DMS153 treated with DMSO at 0.1 percent for 48 hours (cell line): ENCODE measurements at regions not wholly inside any gene's neighbourhood (a gene's known extent, or its start where the extent isn't known, plus 50 kb on each side); places are given as distances from the start of the nearest gene placed in this dataset.

ENCODE experiments used
- DNase-seq: peaks from one replicate; lab custom pipeline; 2025; ENCODE audit not compliant: unreplicated experiment; lab: John Stamatoyannopoulos, UW

GRCh38 chr14:53896726-53897125 lies 59.9 kb downstream of the BMP4 start:
- DNase-seq = no peak

DNA sequence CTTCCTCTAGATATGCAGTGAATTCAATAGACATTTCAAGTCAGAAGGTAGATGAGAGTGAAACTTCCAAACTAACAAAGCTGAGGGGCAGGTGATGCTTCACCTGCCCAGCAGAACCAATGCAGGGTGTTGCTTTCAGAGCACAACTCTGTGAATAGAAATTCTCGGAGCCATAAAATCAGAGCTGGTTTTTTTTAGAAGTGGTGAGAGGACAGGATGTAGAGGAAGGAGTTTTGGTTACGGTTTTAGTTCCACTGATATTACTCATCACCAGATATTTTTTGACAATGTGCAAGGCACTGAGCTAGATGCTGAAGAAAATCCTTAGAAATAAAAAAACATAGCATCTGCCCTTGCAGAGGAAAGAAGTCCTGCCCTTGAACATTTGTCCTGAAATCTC lies 62.2 kb downstream of the BMP4 start:
- no peak for DNase-seq

- no peak for DNase-seq
Observed at GRCh38 chr14:53893374-53893773, 63.3 kb downstream of the BMP4 start.

DNA sequence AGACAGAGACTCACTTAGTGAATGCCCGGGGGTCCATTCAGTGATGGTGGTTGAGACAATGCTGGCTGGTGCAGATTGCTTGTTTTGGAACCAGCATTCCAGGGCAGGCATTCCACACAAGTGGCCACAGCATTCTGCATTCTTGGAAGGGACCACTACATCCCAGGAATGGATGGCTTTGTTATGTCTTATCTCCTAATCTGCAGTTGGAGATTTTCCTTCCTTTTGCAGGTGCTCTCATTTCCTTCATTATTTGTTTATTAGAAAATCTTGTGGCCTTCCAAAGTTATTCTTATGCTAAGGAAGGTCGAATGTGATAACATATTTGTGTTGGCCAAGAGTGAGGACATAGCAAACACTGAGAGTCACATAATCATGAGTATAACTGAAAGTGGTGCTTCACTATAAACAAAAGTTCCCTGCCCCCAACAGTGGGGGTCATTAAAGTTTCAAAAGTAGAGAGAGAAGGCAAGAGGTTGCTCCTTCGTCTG lies 66.0 kb downstream of the BMP4 start:
- no peak for DNase-seq

- DNase-seq = no peak
Observed at GRCh38 chr14:53888535-53889386, 67.9 kb downstream of the BMP4 start.

DNA sequence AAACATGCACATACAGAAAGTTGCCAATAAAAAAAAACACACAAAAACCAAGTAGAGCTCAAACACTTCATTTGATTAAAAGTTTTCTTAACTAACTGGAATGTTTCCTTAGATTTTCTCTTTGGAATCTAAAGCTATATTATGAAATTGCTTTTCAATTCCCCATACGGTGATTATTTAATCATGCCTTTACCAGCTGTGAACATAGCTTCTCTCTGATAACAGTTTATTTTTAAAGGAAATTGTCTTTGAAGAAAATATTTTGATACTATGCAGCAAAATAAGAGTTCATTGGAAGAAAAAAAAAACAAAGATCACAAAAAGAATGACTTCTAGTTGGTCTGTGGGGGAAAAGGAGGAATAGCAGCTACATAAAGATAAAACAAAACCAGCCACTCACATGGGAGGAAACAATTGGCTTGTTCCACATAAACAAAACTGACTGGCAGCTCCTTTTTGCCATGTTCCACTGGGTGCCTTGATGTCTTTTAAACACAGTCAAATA lies 71.4 kb downstream of the BMP4 start:
- no peak for DNase-seq

DNA sequence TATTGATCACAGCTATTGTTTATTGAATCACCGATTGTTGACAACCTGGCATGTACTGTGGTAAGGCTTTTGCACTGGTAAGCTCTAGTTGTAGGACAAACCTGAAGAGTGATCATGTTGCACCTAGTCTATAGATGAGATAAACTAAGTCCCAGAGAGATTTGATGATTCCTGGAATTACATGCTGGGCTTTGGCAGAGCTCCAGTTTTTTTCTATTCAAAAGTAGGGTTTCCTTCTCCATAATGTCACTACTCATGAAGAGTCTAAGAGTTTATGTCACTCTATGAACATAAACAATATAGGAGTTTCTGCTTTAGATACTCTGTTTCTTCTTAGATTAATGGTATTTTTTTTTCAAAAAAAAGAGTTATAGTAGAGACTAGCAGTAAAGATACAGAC lies 72.0 kb downstream of the BMP4 start:
- no peak for DNase-seq

DNA sequence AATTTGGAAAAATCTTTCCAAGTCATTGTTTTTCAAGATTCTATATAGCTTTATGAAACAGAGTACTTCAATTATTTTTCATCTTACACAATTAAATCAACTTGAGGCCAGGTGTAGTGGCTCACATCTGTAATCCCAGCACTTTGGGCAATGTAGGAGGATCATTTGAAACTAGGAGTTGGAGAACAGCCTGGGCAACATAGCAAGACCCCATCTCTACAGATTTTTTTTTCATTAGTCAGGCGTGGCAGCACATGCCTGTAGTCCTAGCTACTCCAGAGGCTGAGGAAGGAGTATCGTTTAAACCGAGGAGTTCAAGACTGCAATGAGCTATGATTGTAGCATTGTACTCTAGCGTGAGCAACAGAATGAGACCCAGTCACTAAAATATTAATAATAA lies 72.9 kb downstream of the BMP4 start:
- no peak for DNase-seq

- DNase-seq = no peak
Observed at GRCh38 chr14:53882684-53883083, 73.9 kb downstream of the BMP4 start.

GRCh38 chr14:53881921-53882320 lies 74.7 kb downstream of the BMP4 start:
- DNase-seq = no peak

GRCh38 chr14:53881161-53881871 lies 75.3 kb downstream of the BMP4 start:
- DNase-seq = no peak

- DNase-seq = no peak
Observed at GRCh38 chr14:53880761-53881160, 75.9 kb downstream of the BMP4 start.

DNA sequence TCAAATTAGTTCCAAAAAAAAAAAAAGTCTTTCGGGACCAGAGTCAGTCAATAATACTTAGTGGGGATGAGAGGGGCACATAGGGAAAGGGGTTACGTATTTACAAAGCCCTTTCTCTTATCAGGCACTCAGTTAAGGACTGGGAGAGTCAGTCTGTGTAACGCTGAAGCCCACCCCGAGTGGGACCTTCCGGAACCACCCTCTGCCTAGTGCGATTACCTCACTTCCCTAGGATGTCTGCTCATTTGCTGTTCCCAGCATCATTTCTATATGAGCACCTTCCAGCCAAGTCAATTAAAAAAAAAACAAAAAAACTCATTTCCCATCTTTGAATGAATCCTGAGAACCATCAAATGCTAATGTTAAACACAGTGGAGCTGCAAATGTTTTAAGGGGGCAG lies 76.9 kb downstream of the BMP4 start:
- no peak for DNase-seq

DNA sequence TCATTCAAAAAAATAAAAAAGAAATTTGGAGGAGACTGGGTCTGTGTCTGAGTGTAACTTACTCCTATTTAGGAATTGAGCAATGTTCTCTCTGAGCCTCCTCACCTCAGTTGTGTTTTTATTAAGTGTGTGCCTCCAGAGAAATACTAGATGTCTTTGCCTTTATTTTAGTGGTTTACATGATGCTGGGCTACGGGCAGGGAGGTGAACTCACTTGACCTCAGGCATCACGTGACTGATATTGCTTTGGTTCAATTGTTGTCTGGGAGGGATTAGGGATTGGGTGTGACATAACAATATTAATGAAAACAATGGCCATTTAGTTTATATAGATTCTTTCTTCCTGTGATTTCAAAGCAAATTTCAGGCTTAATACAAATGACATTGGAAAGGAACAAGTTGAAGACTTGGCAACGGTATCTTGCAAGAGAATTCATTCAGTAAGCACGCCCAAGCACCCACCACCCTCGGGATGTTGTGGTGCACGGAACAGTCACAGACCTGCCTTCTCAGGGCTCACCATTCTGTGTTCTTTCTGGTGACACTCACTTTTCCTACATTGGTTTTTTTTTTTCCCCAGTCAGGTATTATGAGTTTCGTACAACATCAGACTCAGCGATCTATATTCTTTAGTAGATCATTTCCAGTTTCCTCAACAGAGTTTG lies 77.5 kb downstream of the BMP4 start:
- DNase-seq = no peak

DNA sequence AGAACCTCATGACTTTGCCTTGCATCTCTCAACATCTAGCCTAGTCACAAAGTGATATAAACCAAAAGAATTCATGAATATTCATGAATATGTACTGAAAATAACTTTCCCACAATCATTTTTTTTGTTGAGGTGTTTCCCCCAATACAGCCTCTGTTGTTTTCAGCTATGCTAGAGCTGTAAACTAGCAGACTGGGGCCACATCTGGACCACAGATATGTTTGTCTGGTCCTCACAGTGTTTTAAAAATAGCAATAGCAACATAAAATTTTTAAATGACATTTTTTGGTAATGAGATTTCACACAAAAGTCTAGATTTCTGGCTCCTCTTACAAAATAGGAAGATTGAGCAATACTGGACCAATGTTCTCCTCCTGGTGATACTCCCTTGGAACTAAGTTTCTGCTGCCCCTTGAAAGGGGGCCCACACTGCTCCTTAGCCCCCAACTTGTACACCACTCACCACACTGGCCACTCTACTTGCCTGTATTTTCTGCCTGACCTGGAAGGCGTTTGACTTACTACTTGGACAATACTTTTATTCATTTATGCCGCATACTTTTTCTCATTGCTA lies 81.2 kb downstream of the BMP4 start:
- no peak for DNase-seq

GRCh38 chr14:53874704-53875103 lies 81.9 kb downstream of the BMP4 start:
- no peak for DNase-seq

DNA sequence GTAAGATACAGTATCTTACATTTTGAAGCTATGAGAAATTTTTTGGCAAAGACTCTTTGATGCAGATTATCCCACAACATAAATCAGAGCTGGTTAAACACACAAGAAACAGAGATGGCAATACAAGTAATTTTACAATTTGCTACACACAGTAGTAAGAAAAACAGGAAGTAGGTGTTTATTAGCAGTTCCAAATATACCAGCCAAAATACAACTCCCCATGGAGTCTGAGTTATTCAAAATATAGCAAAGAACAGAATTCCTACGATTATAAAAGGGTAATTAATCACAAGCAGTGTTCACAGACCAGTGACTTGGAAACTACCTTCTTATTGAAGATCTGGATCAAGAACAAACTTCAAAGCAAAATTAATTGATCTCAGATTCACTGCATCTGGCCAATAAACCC lies 83.9 kb downstream of the BMP4 start:
- DNase-seq = no peak

DNA sequence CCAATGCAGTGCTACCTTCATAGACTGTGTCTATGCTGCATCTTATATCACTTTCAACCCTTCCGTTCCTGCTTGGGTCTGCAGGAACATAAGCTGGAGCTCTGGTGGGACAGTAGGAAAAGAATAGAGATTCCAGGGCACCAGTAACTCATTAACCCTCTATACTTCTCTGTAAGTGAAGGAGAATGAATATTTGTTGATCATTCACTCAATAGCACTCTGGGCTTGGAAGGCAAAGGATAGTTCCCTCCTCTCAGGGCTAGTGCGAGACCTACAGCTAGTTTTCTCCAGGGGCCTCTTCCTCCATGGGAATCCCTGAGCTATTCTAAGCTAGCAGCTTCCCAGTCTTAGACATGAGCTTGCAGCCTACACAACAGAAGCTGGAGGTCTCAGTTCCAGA lies 84.7 kb downstream of the BMP4 start:
- DNase-seq = no peak

DNA sequence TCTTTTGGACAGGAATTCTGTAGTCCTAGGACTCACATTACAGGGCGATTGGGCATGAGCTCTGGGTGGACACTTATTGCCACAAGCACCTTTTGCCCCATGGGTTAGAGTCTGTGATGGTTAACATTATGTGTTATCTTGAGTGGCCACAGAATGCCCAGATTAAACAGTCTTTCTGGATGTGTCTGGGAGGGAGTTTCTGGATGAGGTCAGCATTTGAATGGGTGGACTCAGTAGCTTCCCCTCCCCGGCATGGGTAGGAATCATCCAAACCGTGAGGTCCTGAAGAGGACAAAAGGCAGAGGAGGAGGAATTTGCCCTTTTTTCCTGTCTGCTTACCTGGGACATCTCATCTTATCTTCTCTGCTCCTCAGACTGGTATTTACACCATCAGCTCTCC lies 85.6 kb downstream of the BMP4 start:
- no peak for DNase-seq

GRCh38 chr14:53865711-53866110 lies 90.9 kb downstream of the BMP4 start:
- no peak for DNase-seq

DNA sequence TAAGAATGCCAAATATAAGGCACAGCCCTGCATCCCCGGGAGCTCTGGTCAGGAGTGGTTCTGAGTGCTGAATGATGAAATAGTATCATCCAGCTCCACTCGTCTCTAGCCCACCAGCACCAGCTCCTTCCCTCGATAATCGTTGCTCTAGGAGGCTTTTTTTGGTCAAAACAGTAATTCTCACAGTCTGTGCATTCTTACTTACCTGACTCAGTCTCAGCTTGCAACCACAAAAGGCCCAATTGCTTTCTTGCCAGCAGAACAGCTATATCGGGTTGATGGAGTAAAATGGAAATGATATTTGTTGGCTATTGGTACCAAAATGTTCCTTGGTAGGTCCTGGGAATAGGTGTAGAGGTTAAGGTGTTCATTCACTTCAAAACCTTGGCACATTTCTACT lies 94.8 kb downstream of the BMP4 start:
- DNase-seq = no peak
